Mesothelial cell of epicardium (in vitro differentiated cells): ENCODE measurements at regions not wholly inside any gene's neighbourhood (a gene's known extent, or its start where the extent isn't known, plus 50 kb on each side); places are given as distances from the start of the nearest gene placed in this dataset.

Experiments
- DNase-seq, 2 experiments: peaks; one replicate each; pipeline ENCODE4 v3.0.0; 2021; ENCODE audit warnings: low spot score in 2 of 2; ENCODE audit not compliant: unreplicated experiment in 2 of 2
- H3K27ac Mint-ChIP-seq: 2 replicates; pipeline ENCODE4 v1.8.0; 2021; ENCODE audit warnings: mixed read lengths
- H3K27me3 Mint-ChIP-seq: 2 replicates; pipeline ENCODE4 v1.8.0; 2021; ENCODE audit warnings: low read depth, mixed read lengths
- H3K36me3 Mint-ChIP-seq: 2 replicates; pipeline ENCODE4 v1.8.0; 2021; ENCODE audit warnings: mixed read lengths
- H3K4me1 Mint-ChIP-seq: 2 replicates; pipeline ENCODE4 v1.8.0; 2021; ENCODE audit warnings: mixed read lengths
- H3K4me3 Mint-ChIP-seq: 2 replicates; pipeline ENCODE4 v1.8.0; 2021; ENCODE audit warnings: mild to moderate bottlenecking, moderate library complexity, mixed read lengths
- H3K9me3 Mint-ChIP-seq: 2 replicates; pipeline ENCODE4 v1.8.0; 2021; ENCODE audit warnings: mixed read lengths
- CTCF ChIP-seq: fragments of 200-600 bp; sonication (generic); IDR thresholded peaks from one replicate; pipeline ENCODE4 v1.5.0; 2021; ENCODE audit warnings: antibody characterized with exemption; ENCODE audit not compliant: unreplicated experiment

- H3K27ac Mint-ChIP-seq, result no peak overlapping the region
- no peak for DNase-seq
Measured at GRCh38 chr3:134709561-134710312, 58.9 kb upstream of the KY start.

GRCh38 chr3:134710313-134710680 is 59.5 kb upstream of the KY start:
- no peak for TF ChIP-seq CTCF
- Mint-ChIP-seq H3K36me3 (no peaks in the 10 kb centered on the region), H3K9me3 (no peaks in the 10 kb centered on the region)

More at GRCh38 chr3:134709561-134710312, 58.9 kb upstream of the KY start:
- Mint-ChIP-seq H3K4me3 (no peak overlapping the region), H3K4me1 (no peaks in the 10 kb centered on the region), H3K36me3 (no peaks in the 10 kb centered on the region), H3K9me3 (no peaks in the 10 kb centered on the region), H3K27me3 (peaks cover 22% of the 10 kb centered on the region)
- no peak for TF ChIP-seq CTCF

GRCh38 chr3:134711284-134711683 is 60.5 kb upstream of the KY start:
- no peaks in the 10 kb centered on the region for H3K9me3 Mint-ChIP-seq
- no peaks in the 10 kb centered on the region for H3K4me1 Mint-ChIP-seq
- no peak for DNase-seq
- TF ChIP-seq CTCF, result no peak
- H3K4me3 Mint-ChIP-seq, result no peak overlapping the region
- peaks cover 6% of the 10 kb centered on the region for H3K27me3 Mint-ChIP-seq
- H3K36me3 Mint-ChIP-seq, result no peaks in the 10 kb centered on the region
- no peak overlapping the region for H3K27ac Mint-ChIP-seq

More at GRCh38 chr3:134710313-134710680, 59.5 kb upstream of the KY start:
- peaks cover 16% of the 10 kb centered on the region for H3K27me3 Mint-ChIP-seq
- H3K4me3 Mint-ChIP-seq, result no peak overlapping the region
- no peak overlapping the region for H3K27ac Mint-ChIP-seq
- no peak for DNase-seq
- no peaks in the 10 kb centered on the region for H3K4me1 Mint-ChIP-seq

GRCh38 chr3:134713671-134714070 is 62.8 kb upstream of the KY start:
- peaks cover 3% of the 10 kb centered on the region for H3K4me1 Mint-ChIP-seq
- no peaks in the 10 kb centered on the region for H3K36me3 Mint-ChIP-seq
- H3K27me3 Mint-ChIP-seq, result peaks cover 2% of the 10 kb centered on the region
- no peak overlapping the region for H3K27ac Mint-ChIP-seq
- H3K4me3 Mint-ChIP-seq, result no peak overlapping the region
- no peak for DNase-seq
- H3K9me3 Mint-ChIP-seq, result no peaks in the 10 kb centered on the region
- TF ChIP-seq CTCF, result no peak

- Mint-ChIP-seq H3K27ac (no peak overlapping the region), H3K4me1 (peaks cover 4% of the 10 kb centered on the region), H3K9me3 (no peaks in the 10 kb centered on the region)
Measured at GRCh38 chr3:134718726-134719125, 67.9 kb upstream of the KY start.

More at GRCh38 chr3:134718726-134719125, 67.9 kb upstream of the KY start:
- Mint-ChIP-seq H3K27me3 (peaks cover 31% of the 10 kb centered on the region), H3K36me3 (no peaks in the 10 kb centered on the region), H3K4me3 (no peak overlapping the region)
- no peak for TF ChIP-seq CTCF
- DNase-seq, result no peak
